SU-DHL-6 (cell line): ENCODE measurements at regions not wholly inside any gene's neighbourhood (a gene's known extent, or its start where the extent isn't known, plus 50 kb on each side); places are given as distances from the start of the nearest gene placed in this dataset.

ENCODE experiments used
- CTCF ChIP-seq: fragments of 200-600 bp; sonication (generic); IDR thresholded peaks from one replicate; pipeline ENCODE4 v1.5.1; 2017; ENCODE audit warnings: antibody characterized with exemption, mild to moderate bottlenecking, low read length, moderate library complexity; ENCODE audit not compliant: insufficient read depth, poor library complexity, severe bottlenecking
- EZH2phosphoT487 ChIP-seq: fragments of 200-600 bp; sonication (generic), shearing (Covaris generic); conservative IDR thresholded peaks from 2 replicates; pipeline ENCODE4 v1.6.1; 2018; ENCODE audit warnings: mild to moderate bottlenecking, antibody characterized with exemption, low read length, moderate library complexity, mixed read lengths

- no peak for TF ChIP-seq CTCF
- TF ChIP-seq EZH2phosphoT487, result no peak
Measured at GRCh38 chr11:22474616-22475015, 136.4 kb downstream of the SLC17A6 start.
